GM12872 (cell line): ENCODE measurements at regions not wholly inside any gene's neighbourhood (a gene's known extent, or its start where the extent isn't known, plus 50 kb on each side); places are given as distances from the start of the nearest gene placed in this dataset.

Experiments used
- TF ChIP-seq, protein P1 (sequence below): IDR thresholded peaks from 3 replicates; pipeline ENCODE4 v1.5.1; 2011; ENCODE audit warnings: low read depth, mild to moderate bottlenecking, low read length, moderate library complexity; ENCODE audit not compliant: insufficient read depth

- TF ChIP-seq, protein P1, sequence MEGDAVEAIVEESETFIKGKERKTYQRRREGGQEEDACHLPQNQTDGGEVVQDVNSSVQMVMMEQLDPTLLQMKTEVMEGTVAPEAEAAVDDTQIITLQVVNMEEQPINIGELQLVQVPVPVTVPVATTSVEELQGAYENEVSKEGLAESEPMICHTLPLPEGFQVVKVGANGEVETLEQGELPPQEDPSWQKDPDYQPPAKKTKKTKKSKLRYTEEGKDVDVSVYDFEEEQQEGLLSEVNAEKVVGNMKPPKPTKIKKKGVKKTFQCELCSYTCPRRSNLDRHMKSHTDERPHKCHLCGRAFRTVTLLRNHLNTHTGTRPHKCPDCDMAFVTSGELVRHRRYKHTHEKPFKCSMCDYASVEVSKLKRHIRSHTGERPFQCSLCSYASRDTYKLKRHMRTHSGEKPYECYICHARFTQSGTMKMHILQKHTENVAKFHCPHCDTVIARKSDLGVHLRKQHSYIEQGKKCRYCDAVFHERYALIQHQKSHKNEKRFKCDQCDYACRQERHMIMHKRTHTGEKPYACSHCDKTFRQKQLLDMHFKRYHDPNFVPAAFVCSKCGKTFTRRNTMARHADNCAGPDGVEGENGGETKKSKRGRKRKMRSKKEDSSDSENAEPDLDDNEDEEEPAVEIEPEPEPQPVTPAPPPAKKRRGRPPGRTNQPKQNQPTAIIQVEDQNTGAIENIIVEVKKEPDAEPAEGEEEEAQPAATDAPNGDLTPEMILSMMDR, result no peak
Measured at GRCh38 chr5:74312746-74313145, 327.8 kb downstream of the ENC1 start.

DNA sequence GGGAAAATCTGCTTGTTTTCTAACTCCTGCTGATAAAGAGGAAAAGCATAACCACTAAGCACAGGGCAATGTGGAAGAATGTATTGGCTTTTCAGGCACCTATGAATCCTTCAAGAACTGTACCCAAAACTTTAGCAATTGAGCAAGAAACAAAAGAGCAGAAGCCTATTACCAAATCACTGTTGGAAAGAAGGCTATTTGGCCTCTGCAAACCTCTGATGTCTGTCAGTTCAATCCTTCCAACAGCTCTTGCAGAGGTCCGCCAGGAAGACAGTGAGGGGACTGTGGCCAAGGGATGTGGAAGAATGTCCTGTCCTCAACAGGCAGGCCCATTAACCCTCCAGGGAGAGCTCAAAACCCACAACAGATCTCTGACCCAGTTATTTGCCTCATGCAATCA is 328.6 kb downstream of the ENC1 start:
- TF ChIP-seq, protein P1, result no peak

- TF ChIP-seq, protein P1, result no peak
Measured at GRCh38 chr5:74310997-74311930, 329.3 kb downstream of the ENC1 start.

DNA sequence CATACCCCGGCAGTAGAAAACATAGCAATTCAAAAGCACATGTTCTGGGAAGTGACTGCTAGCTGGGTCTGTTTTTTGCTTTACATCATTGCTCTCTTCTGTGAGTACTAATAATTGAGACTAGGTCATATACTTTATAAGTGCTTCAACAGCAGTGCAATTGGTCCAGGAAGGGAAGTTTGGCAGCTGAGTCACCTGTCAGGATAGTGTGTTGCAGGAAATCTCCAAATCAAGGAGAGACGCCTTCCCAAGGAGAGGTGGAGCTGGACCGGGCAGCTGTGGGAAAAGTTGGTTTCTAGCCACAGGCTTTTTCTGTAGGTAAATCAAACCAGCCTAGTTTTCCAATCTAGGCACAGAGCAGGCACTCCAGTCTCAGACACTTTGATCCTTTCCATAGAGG is 330.1 kb downstream of the ENC1 start:
- TF ChIP-seq, protein P1, result no peak

DNA sequence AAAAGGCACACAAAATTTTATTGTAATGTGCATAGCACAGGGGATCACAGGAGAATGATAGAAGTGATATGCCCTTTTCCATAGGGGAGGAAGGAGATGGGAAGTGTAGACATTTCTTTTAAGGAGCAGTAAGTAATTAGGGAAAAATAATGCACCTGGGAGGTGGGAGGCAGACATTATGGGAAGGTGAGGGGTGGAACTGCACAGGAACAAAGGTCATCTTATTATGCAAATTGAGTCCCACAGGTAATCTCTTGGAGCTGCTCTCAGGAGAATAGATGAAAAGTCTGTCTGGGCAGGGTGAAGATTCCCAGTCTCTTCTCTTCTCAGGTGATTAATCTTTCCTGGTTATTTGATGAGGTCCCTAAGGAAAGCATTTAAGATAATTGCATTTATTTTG is 331.5 kb downstream of the ENC1 start:
- TF ChIP-seq, protein P1, result no peak

GRCh38 chr5:74306845-74307244 is 333.7 kb downstream of the ENC1 start:
- TF ChIP-seq, protein P1, result no peak

- TF ChIP-seq, protein P1, result no peak
Measured at GRCh38 chr5:74304536-74304935, 336.0 kb downstream of the ENC1 start.
